Gastroesophageal sphincter (tissue), 4 donors: ENCODE measurements at regions not wholly inside any gene's neighbourhood (a gene's known extent, or its start where the extent isn't known, plus 50 kb on each side); places are given as distances from the start of the nearest gene placed in this dataset.

Experiments used
- ATAC-seq: fragments of 150-250 bp; one replicate; pipeline ENCODE4 v1.9.1; 2016; ENCODE audit warnings: mild to moderate bottlenecking, moderate library complexity
- H3K27ac ChIP-seq, 4 donors: fragments of 200-600 bp; sonication (generic) in 3 of 4; 1 replicate in 3 of 4; 2 replicates in 1 of 4; pipeline ENCODE4 v1.5.1; 2016 to 2019
- H3K27me3 ChIP-seq: fragments of 200-600 bp; sonication (generic); one replicate; pipeline ENCODE4 v1.5.1; 2019
- H3K36me3 ChIP-seq, 2 donors: fragments of 200-600 bp; sonication (generic); one replicate each; pipeline ENCODE4 v1.5.1; 2019; ENCODE audit warnings: control low read depth in 1 of 2
- H3K4me1 ChIP-seq, 3 donors: fragments of 200-600 bp; sonication (generic); 1 replicate in 2 of 3; 2 replicates in 1 of 3; pipeline ENCODE4 v1.5.1; 2016 to 2019; ENCODE audit warnings: control low read depth in 2 of 3
- H3K4me3 ChIP-seq, 2 donors: fragments of 200-600 bp; sonication (generic); one replicate each; pipeline ENCODE4 v1.5.1; 2019; ENCODE audit warnings: mild to moderate bottlenecking in 1 of 2, moderate library complexity in 1 of 2
- H3K9me3 ChIP-seq, 3 donors: fragments of 200-600 bp; sonication (generic); one replicate each; pipeline ENCODE4 v1.5.1; 2017 to 2019; ENCODE audit warnings: control low read depth in 2 of 3
- EP300 ChIP-seq: sonication (generic); formaldehyde crosslinking; IDR thresholded peaks from one replicate; pipeline ENCODE4 v1.6.1; 2017; ENCODE audit warnings: antibody characterized with exemption, mild to moderate bottlenecking
- POLR2A ChIP-seq, 2 donors: fragments of 450-650 bp; IDR thresholded peaks; one replicate each; pipeline ENCODE4 v1.6.1; 2017; ENCODE audit warnings: antibody characterized with exemption in 2 of 2, mild to moderate bottlenecking in 2 of 2, moderate library complexity in 1 of 2
- POLR2AphosphoS5 ChIP-seq: sonication (generic); formaldehyde crosslinking; IDR thresholded peaks from one replicate; pipeline ENCODE4 v1.6.1; 2017; ENCODE audit warnings: antibody characterized with exemption
- WGBS, 2 donors: methylation state at CpG; one replicate each; pipeline ENCODE4 v1.1.5; 2018; ENCODE audit warnings: low coverage in 1 of 2; 5-methylcytosine and 5-hydroxymethylcytosine counted together
- TF ChIP-seq, protein P1 (sequence below), 4 experiments: fragments of 200-600 bp in 2 of 4; fragments of 450-650 bp in 2 of 4; sonication (generic) in 1 of 4; IDR thresholded peaks; one replicate each; pipeline ENCODE4 v1.5.1; 2017 to 2019; ENCODE audit warnings: antibody characterized with exemption in 4 of 4, mild to moderate bottlenecking in 2 of 4, moderate library complexity in 2 of 4

DNA sequence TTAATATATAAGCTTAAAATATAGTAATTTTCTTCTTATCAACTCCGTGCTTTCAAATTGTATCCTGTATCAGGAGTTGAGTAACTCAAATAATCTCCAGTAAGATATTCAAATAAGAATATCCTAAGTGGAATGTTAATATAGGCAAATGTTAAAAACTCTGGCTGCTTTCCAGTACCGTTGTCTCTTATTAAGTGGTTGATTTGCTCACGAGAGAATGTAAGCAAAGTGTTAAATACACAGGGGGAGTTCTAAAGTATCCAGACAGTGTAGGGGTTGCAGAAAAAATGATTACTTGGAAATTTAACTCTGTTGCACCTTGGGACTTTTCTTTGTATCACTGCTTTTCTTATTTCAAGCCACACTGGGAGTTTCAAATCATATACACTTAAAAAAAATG, 478.9 kb upstream of the TBL1XR1 start:
- no peak overlapping the region for H3K27ac ChIP-seq
- TF ChIP-seq, protein P1, sequence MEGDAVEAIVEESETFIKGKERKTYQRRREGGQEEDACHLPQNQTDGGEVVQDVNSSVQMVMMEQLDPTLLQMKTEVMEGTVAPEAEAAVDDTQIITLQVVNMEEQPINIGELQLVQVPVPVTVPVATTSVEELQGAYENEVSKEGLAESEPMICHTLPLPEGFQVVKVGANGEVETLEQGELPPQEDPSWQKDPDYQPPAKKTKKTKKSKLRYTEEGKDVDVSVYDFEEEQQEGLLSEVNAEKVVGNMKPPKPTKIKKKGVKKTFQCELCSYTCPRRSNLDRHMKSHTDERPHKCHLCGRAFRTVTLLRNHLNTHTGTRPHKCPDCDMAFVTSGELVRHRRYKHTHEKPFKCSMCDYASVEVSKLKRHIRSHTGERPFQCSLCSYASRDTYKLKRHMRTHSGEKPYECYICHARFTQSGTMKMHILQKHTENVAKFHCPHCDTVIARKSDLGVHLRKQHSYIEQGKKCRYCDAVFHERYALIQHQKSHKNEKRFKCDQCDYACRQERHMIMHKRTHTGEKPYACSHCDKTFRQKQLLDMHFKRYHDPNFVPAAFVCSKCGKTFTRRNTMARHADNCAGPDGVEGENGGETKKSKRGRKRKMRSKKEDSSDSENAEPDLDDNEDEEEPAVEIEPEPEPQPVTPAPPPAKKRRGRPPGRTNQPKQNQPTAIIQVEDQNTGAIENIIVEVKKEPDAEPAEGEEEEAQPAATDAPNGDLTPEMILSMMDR (IDR thresholded peaks at IDR 0.05): no peak
- TF ChIP-seq EP300: no peak
- no peak for TF ChIP-seq POLR2A (IDR thresholded peaks at IDR 0.05)
- TF ChIP-seq POLR2AphosphoS5: no peak
- 52 to 63% methylated on average over 3 of the region's 3 CpGs for WGBS, 2 donors
- ATAC-seq: no peak
- no peak overlapping the region for H3K4me3 ChIP-seq
- peaks cover 4 to 30% (median 5%) of the 10 kb centered on the region in 3 donors for H3K4me1 ChIP-seq
- no peaks in the 10 kb centered on the region for H3K9me3 ChIP-seq
- H3K36me3 ChIP-seq: no peaks in the 10 kb centered on the region
- no peaks in the 10 kb centered on the region for H3K27me3 ChIP-seq

DNA sequence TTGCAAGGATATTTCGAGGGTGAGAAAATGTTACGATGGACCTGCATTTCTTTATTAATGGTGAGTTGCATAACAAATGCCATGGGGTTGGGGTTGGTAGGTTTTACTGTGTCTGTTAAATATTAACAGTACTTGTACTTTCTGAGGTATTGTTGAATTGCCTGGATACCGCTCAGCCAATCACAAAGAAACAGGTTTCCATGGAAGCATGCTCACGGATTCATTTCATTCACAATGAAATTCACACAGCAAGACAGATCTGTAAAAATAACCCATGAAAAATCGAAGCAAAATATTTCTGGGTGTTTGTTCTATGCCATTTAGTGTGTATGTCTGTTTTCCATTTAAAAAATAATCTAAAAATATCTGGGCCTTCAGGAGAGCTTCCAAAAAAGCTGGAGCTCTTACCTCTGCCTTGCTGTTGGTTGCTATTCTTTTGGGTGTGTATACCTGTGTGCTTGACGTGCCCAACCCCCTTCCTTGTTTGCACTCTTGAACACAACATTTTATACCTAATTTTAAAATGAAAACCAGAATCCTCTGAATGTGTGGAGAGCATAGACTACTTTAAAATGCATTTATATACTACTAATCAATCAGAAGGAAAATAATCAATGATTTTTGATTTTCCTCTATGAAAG, 479.8 kb upstream of the TBL1XR1 start:
- H3K27me3 ChIP-seq: no peaks in the 10 kb centered on the region
- TF ChIP-seq EP300 (no peak), POLR2A (IDR thresholded peaks at IDR 0.05) (no peak), POLR2AphosphoS5 (no peak)
- TF ChIP-seq, protein P1 (IDR thresholded peaks at IDR 0.05): no peak
- WGBS, 2 donors: 61 to 67% methylated on average over 6 of the region's 6 CpGs
- peaks cover 4 to 30% (median 5%) of the 10 kb centered on the region in 3 donors for H3K4me1 ChIP-seq
- H3K9me3 ChIP-seq: no peaks in the 10 kb centered on the region
- H3K36me3 ChIP-seq: no peaks in the 10 kb centered on the region
- no peak for ATAC-seq
- no peak overlapping the region for H3K27ac ChIP-seq
- no peak overlapping the region for H3K4me3 ChIP-seq

- peaks cover 0 to 9% (median 0%) of the 10 kb centered on the region in 3 donors for H3K4me1 ChIP-seq
- WGBS, 2 donors: 59 to 75% methylated on average over 5 of the region's 5 CpGs
- H3K4me3 ChIP-seq: no peak overlapping the region
- H3K27ac ChIP-seq: no peak overlapping the region
- no peaks in the 10 kb centered on the region for H3K36me3 ChIP-seq
- ATAC-seq: no peak
- H3K27me3 ChIP-seq: no peaks in the 10 kb centered on the region
- TF ChIP-seq EP300 (no peak), POLR2AphosphoS5 (no peak), POLR2A (IDR thresholded peaks at IDR 0.05) (no peak)
- TF ChIP-seq, protein P1 (IDR thresholded peaks at IDR 0.05): no peak
- H3K9me3 ChIP-seq: no peaks in the 10 kb centered on the region
These were observed 482.5 kb upstream of the TBL1XR1 start for GRCh38 chr3:177679568-177680471.

DNA sequence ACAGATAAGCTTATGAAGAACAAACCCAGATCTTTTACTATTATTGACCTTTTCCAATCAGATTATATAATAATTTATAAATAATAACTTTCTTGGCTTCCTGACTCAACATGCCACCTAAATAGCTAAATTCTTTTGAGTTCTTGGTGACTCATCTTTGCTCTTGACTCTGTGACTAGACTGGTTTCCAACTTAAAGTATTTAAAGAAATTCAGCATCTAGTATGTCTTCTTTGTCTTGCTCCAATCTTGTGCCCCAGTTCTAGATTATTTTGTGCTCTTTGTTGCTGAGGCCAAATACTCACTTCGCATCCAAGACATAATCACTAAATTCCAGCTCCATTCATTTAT, 483.2 kb upstream of the TBL1XR1 start:
- peaks cover 0 to 9% (median 0%) of the 10 kb centered on the region in 3 donors for H3K4me1 ChIP-seq
- no peak for TF ChIP-seq POLR2AphosphoS5
- TF ChIP-seq EP300: no peak
- no peak for TF ChIP-seq POLR2A (IDR thresholded peaks at IDR 0.05)
- TF ChIP-seq, protein P1 (IDR thresholded peaks at IDR 0.05): no peak
- no peak overlapping the region for H3K27ac ChIP-seq
- H3K4me3 ChIP-seq: no peak overlapping the region
- no peaks in the 10 kb centered on the region for H3K9me3 ChIP-seq
- H3K27me3 ChIP-seq: no peaks in the 10 kb centered on the region
- no peaks in the 10 kb centered on the region for H3K36me3 ChIP-seq
- no peak for ATAC-seq
- 94 to 100% methylated on average over 1 of the region's 1 CpG for WGBS, 2 donors
